HG03558 (cell line): ENCODE measurements at regions not wholly inside any gene's neighbourhood (a gene's known extent, or its start where the extent isn't known, plus 50 kb on each side); places are given as distances from the start of the nearest gene placed in this dataset.
A peak's percentile ranks its signal among the peaks of the same experiment; 100 is the strongest.
"Not testable (repeated sequence)": the region's sequence is repeated elsewhere in the genome, so short reads cannot be mapped to it uniquely, and the experiment has no call there.

ENCODE experiments used
- ATAC-seq: cut with Tn5 transposase; IDR thresholded peaks from one replicate; pipeline ENCODE4 v1.9.1; 2021; ENCODE audit warnings: moderate number of reproducible peaks; ENCODE audit not compliant: unreplicated experiment; ENCODE audit errors: extremely low read depth

GRCh38 chr2:111461831-111462230 is 341.1 kb downstream of the BCL2L11 start:
- not testable (repeated sequence) for ATAC-seq

- ATAC-seq: not testable (repeated sequence)
Measured at GRCh38 chr2:111462572-111462971, 341.9 kb downstream of the BCL2L11 start.

GRCh38 chr2:111463238-111463848 is 342.6 kb downstream of the BCL2L11 start:
- ATAC-seq: not testable (repeated sequence)

- ATAC-seq: peak; percentile 90
Measured at GRCh38 chr2:111463956-111464355, 343.2 kb downstream of the BCL2L11 start.

GRCh38 chr2:111464367-111464766 is 343.7 kb downstream of the BCL2L11 start:
- not testable (repeated sequence) for ATAC-seq

- not testable (repeated sequence) for ATAC-seq
Measured at GRCh38 chr2:111465521-111465920, 344.8 kb downstream of the BCL2L11 start.

- ATAC-seq: not testable (repeated sequence)
Measured at GRCh38 chr2:111466744-111467143, 346.0 kb downstream of the BCL2L11 start.

- not testable (repeated sequence) for ATAC-seq
Measured at GRCh38 chr2:111470924-111471323, 350.2 kb downstream of the BCL2L11 start.

- ATAC-seq: not testable (repeated sequence)
Measured at GRCh38 chr2:111471791-111472530, 351.2 kb downstream of the BCL2L11 start.

GRCh38 chr2:111472844-111473403 is 352.2 kb downstream of the BCL2L11 start:
- ATAC-seq: not testable (repeated sequence)

GRCh38 chr2:111473522-111473921 is 352.8 kb downstream of the BCL2L11 start:
- not testable (repeated sequence) for ATAC-seq

- ATAC-seq: not testable (repeated sequence)
Measured at GRCh38 chr2:111474198-111474705, 353.5 kb downstream of the BCL2L11 start.

GRCh38 chr2:111478335-111478734 is 357.6 kb downstream of the BCL2L11 start:
- not testable (repeated sequence) for ATAC-seq

GRCh38 chr2:111478871-111479318 is 358.2 kb downstream of the BCL2L11 start:
- ATAC-seq: peak; percentile 30

GRCh38 chr2:111480016-111480625 is 359.4 kb downstream of the BCL2L11 start:
- ATAC-seq: not testable (repeated sequence)

- ATAC-seq: not testable (repeated sequence)
Measured at GRCh38 chr2:111480633-111481032, 359.9 kb downstream of the BCL2L11 start.

- not testable (repeated sequence) for ATAC-seq
Measured at GRCh38 chr2:111481219-111481618, 360.5 kb downstream of the BCL2L11 start.

GRCh38 chr2:111482987-111483679 is 362.4 kb downstream of the BCL2L11 start:
- peak; percentile 61 for ATAC-seq

GRCh38 chr2:111484097-111484496 is 363.4 kb downstream of the BCL2L11 start:
- not testable (repeated sequence) for ATAC-seq

- not testable (repeated sequence) for ATAC-seq
Measured at GRCh38 chr2:111485895-111486294, 365.2 kb downstream of the BCL2L11 start.
